HEK293T (cell line): ENCODE measurements at regions not wholly inside any gene's neighbourhood (a gene's known extent, or its start where the extent isn't known, plus 50 kb on each side); places are given as distances from the start of the nearest gene placed in this dataset.

ENCODE experiments used
- ARNT ChIP-seq: fragments of 450-650 bp; IDR thresholded peaks from 2 replicates; pipeline ENCODE4 v1.6.1; 2017; ENCODE audit warnings: mild to moderate bottlenecking
- BHLHE40 ChIP-seq: fragments of 450-650 bp; IDR thresholded peaks from 2 replicates; pipeline ENCODE4 v1.6.1; 2016; ENCODE audit warnings: mild to moderate bottlenecking, moderate library complexity, borderline replicate concordance
- ELF4 ChIP-seq: fragments of 450-650 bp; IDR thresholded peaks from 2 replicates; pipeline ENCODE4 v1.6.1; 2017; ENCODE audit warnings: antibody characterized with exemption
- FOXA1 ChIP-seq: fragments of 450-650 bp; IDR thresholded peaks from 2 replicates; pipeline ENCODE4 v1.6.1; 2016; ENCODE audit warnings: mild to moderate bottlenecking
- FOXM1 ChIP-seq: fragments of 450-650 bp; IDR thresholded peaks from 2 replicates; pipeline ENCODE4 v1.6.1; 2017; ENCODE audit warnings: mild to moderate bottlenecking, borderline replicate concordance
- HDGF ChIP-seq: fragments of 450-650 bp; IDR thresholded peaks from 2 replicates; pipeline ENCODE4 v1.6.1; 2017; ENCODE audit warnings: antibody characterized with exemption, borderline replicate concordance
- NFRKB ChIP-seq: fragments of 450-650 bp; IDR thresholded peaks from 2 replicates; pipeline ENCODE4 v1.6.1; 2016; ENCODE audit warnings: mild to moderate bottlenecking, moderate library complexity
- PKNOX1 ChIP-seq: fragments of 450-650 bp; IDR thresholded peaks from 2 replicates; pipeline ENCODE4 v1.6.1; 2016
- SP1 ChIP-seq: fragments of 450-650 bp; IDR thresholded peaks from 2 replicates; pipeline ENCODE4 v1.6.1; 2017
- SUZ12 ChIP-seq: fragments of 450-650 bp; IDR thresholded peaks from 2 replicates; pipeline ENCODE4 v1.6.1; 2016; ENCODE audit warnings: mild to moderate bottlenecking
- ZNF384 ChIP-seq: fragments of 450-650 bp; IDR thresholded peaks from 2 replicates; pipeline ENCODE4 v1.6.1; 2016

- no peak for TF ChIP-seq PKNOX1
- TF ChIP-seq FOXA1: no peak
- no peak for TF ChIP-seq SUZ12
- no peak for TF ChIP-seq HDGF
- TF ChIP-seq ELF4: no peak
- no peak for TF ChIP-seq ZNF384
- no peak for TF ChIP-seq BHLHE40
- TF ChIP-seq FOXM1: no peak
- TF ChIP-seq SP1: no peak
- no peak for TF ChIP-seq NFRKB
- no peak for TF ChIP-seq ARNT
Measured at GRCh38 chr15:53251523-53251922, 461.4 kb upstream of the ONECUT1 start.
